A549 (cell line): ENCODE measurements at regions not wholly inside any gene's neighbourhood (a gene's known extent, or its start where the extent isn't known, plus 50 kb on each side); places are given as distances from the start of the nearest gene placed in this dataset.

Source experiments
- ATAC-seq, 2 experiments: fragments of 200-7000 bp in 1 of 2; fragments of >200 bp in 1 of 2; cut with Nextera tagmentation in 1 of 2; cut with Tn5 transposase in 1 of 2; 3 replicates each; pipeline versions ENCODE4 v1.8.0 to v1.9.1; 2018 to 2020; ENCODE audit warnings: mild to moderate bottlenecking in 1 of 2, moderate library complexity in 1 of 2
- CTCF ChIA-PET: fragments of 300-600 bp; sonication (Branson Sonifier 250); formaldehyde crosslinking; extraction: SDS; loops from one replicate; lab custom pipeline; 2021; ENCODE audit warnings: antibody characterized with exemption, inconsistent platforms; lab: Yijun Ruan, JAX
- POLR2A ChIA-PET: fragments of 350-600 bp; formaldehyde crosslinking; extraction: SDS; loops from one replicate; lab custom pipeline; 2021; ENCODE audit warnings: antibody characterized with exemption, inconsistent platforms; lab: Yijun Ruan, JAX
- DNase-seq, 2 experiments: peaks; one replicate each; pipeline versions ENCODE4 v3.0.0 to v3.0.0-alpha.2; 2011 to 2016; ENCODE audit warnings: low read depth in 1 of 2, low spot score in 1 of 2
- FAIRE-seq: peaks from 2 replicates; lab custom pipeline; 2011; peaks lifted over from hg19 to GRCh38; lab: Jason Lieb, UNC
- H3K27ac ChIP-seq, 2 experiments: fragments of >200 bp; sonication (Bioruptor Twin); formaldehyde crosslinking; 3 replicates each; pipeline ENCODE4 v1.5.1; 2016 to 2017
- H3K4me1 ChIP-seq: fragments of >200 bp; sonication (Bioruptor Twin); formaldehyde crosslinking; 3 replicates; pipeline ENCODE4 v1.6.1; 2016
- H3K4me2 ChIP-seq: fragments of >200 bp; sonication (Bioruptor Twin); formaldehyde crosslinking; 3 replicates; pipeline ENCODE4 v1.6.1; 2016
- H3K4me3 ChIP-seq: fragments of >200 bp; sonication (Bioruptor Twin); formaldehyde crosslinking; 3 replicates; pipeline ENCODE4 v1.5.1; 2016
- H3K9me3 ChIP-seq: fragments of >200 bp; sonication (Bioruptor Twin); formaldehyde crosslinking; 3 replicates; pipeline ENCODE4 v1.6.1; 2016
- ATOH8 ChIP-seq: fragments of 250-450 bp; sonication (Bioruptor Pico); IDR thresholded peaks from 2 replicates; pipeline ENCODE4 v1.5.0; 2020; ENCODE audit warnings: low read depth, mild to moderate bottlenecking, moderate library complexity
- BHLHE40 ChIP-seq: IDR thresholded peaks from 2 replicates; pipeline ENCODE4 v1.6.1; 2012; ENCODE audit warnings: low read depth, low read length, inconsistent platforms
- CBX8 ChIP-seq: fragments of 200-600 bp; sonication (generic); IDR thresholded peaks from 2 replicates; pipeline ENCODE4 v1.6.1; 2016
- CEBPB ChIP-seq, 2 experiments: fragments of >200 bp in 1 of 2; sonication (Bioruptor Twin) in 1 of 2; formaldehyde crosslinking in 1 of 2; IDR thresholded peaks; 2 replicates each; pipeline ENCODE4 v1.6.1; 2012 to 2016
- CHD4 ChIP-seq: fragments of 200-600 bp; sonication (generic); IDR thresholded peaks from 2 replicates; pipeline ENCODE4 v1.6.1; 2016; ENCODE audit warnings: antibody characterized with exemption, mild to moderate bottlenecking, borderline replicate concordance
- CTCF ChIP-seq: fragments of >200 bp; sonication (Bioruptor Twin); formaldehyde crosslinking; IDR thresholded peaks from 3 replicates; pipeline ENCODE4 v1.5.1; 2016
- EHF ChIP-seq: fragments of 250-450 bp; sonication (Bioruptor Pico); IDR thresholded peaks from 2 replicates; pipeline ENCODE4 v1.5.0; 2020; ENCODE audit warnings: mild to moderate bottlenecking
- ELK1 ChIP-seq: fragments of 150-350 bp; IDR thresholded peaks from 2 replicates; pipeline ENCODE4 v1.6.1; 2014; ENCODE audit warnings: low read depth, mild to moderate bottlenecking, low read length
- ESRRA ChIP-seq: fragments of 150-350 bp; IDR thresholded peaks from 2 replicates; pipeline ENCODE4 v1.6.1; 2014; ENCODE audit warnings: mild to moderate bottlenecking, low read length, borderline replicate concordance
- FOXS1 ChIP-seq: fragments of 250-450 bp; sonication (Bioruptor Pico); IDR thresholded peaks from 2 replicates; pipeline ENCODE4 v1.5.0; 2020; ENCODE audit warnings: mild to moderate bottlenecking, moderate library complexity
- HDAC2 ChIP-seq: fragments of 200-600 bp; sonication (generic); IDR thresholded peaks from 2 replicates; pipeline ENCODE4 v1.6.1; 2016
- HEYL ChIP-seq: fragments of 250-450 bp; sonication (Bioruptor Pico); IDR thresholded peaks from 2 replicates; pipeline ENCODE4 v1.8.0; 2021; ENCODE audit warnings: mild to moderate bottlenecking, moderate library complexity
- HMGXB4 ChIP-seq: fragments of 250-450 bp; sonication (Bioruptor Pico); IDR thresholded peaks from 2 replicates; pipeline ENCODE4 v1.5.0; 2021; ENCODE audit warnings: mild to moderate bottlenecking, moderate library complexity, borderline replicate concordance
- HOXB5 ChIP-seq: fragments of 250-450 bp; sonication (Bioruptor Pico); IDR thresholded peaks from 2 replicates; pipeline ENCODE4 v1.5.0; 2020; ENCODE audit warnings: mild to moderate bottlenecking, moderate library complexity
- JUNB ChIP-seq: fragments of >200 bp; sonication (Bioruptor Twin); formaldehyde crosslinking; IDR thresholded peaks from 2 replicates; pipeline ENCODE4 v1.6.1; 2016
- KDM1A ChIP-seq: fragments of 200-600 bp; sonication (generic); IDR thresholded peaks from 2 replicates; pipeline ENCODE4 v1.6.1; 2016; ENCODE audit warnings: low read depth, mild to moderate bottlenecking
- MAZ ChIP-seq: fragments of 150-350 bp; IDR thresholded peaks from 2 replicates; pipeline ENCODE4 v1.6.1; 2014; ENCODE audit warnings: antibody characterized with exemption, low read depth, low read length, borderline replicate concordance
- MYC ChIP-seq: IDR thresholded peaks from 2 replicates; pipeline ENCODE4 v1.6.1; 2012; ENCODE audit warnings: mild to moderate bottlenecking, inconsistent platforms, low read length, improper control_type of control experiment, borderline replicate concordance
- NFE2L2 ChIP-seq: fragments of 150-350 bp; conservative IDR thresholded peaks from 2 replicates; pipeline ENCODE4 v1.6.1; 2014; ENCODE audit warnings: low read length
- NR3C1 ChIP-seq: fragments of >200 bp; sonication (Bioruptor Twin); formaldehyde crosslinking; IDR thresholded peaks from 3 replicates; pipeline ENCODE4 v1.6.1; 2017
- POLR2A ChIP-seq: IDR thresholded peaks from 2 replicates; pipeline ENCODE4 v1.6.1; 2012; ENCODE audit warnings: mild to moderate bottlenecking, low read length
- POLR2AphosphoS2 ChIP-seq: conservative IDR thresholded peaks from 2 replicates; pipeline ENCODE4 v1.6.1; 2012; ENCODE audit warnings: low read length, improper control_type of control experiment, inconsistent platforms
- REST ChIP-seq: fragments of 200-600 bp; sonication (generic); IDR thresholded peaks from 2 replicates; pipeline ENCODE4 v1.6.1; 2016; ENCODE audit warnings: antibody characterized with exemption, mild to moderate bottlenecking, moderate library complexity
- RFX5 ChIP-seq: fragments of 450-650 bp; IDR thresholded peaks from 2 replicates; pipeline ENCODE4 v1.7.1; 2014; ENCODE audit warnings: antibody characterized with exemption, mild to moderate bottlenecking, moderate library complexity
- RNF2 ChIP-seq: fragments of 200-600 bp; sonication (generic); IDR thresholded peaks from 2 replicates; pipeline ENCODE4 v1.6.1; 2016; ENCODE audit warnings: low read depth, mild to moderate bottlenecking, antibody characterized with exemption, moderate library complexity, borderline replicate concordance
- SREBF2 ChIP-seq: fragments of 450-650 bp; IDR thresholded peaks from 2 replicates; pipeline ENCODE4 v1.6.1; 2014; ENCODE audit warnings: mild to moderate bottlenecking, moderate library complexity
- TFCP2L1 ChIP-seq: fragments of 250-450 bp; sonication (Bioruptor Pico); IDR thresholded peaks from 2 replicates; pipeline ENCODE4 v1.5.0; 2021; ENCODE audit warnings: mild to moderate bottlenecking
- TP53 ChIP-seq: fragments of 250-450 bp; sonication (Bioruptor Pico); IDR thresholded peaks from 2 replicates; pipeline ENCODE4 v1.5.0; 2021; ENCODE audit warnings: mild to moderate bottlenecking, moderate library complexity
- ZC3H11A ChIP-seq: fragments of 450-650 bp; IDR thresholded peaks from 2 replicates; pipeline ENCODE4 v1.6.1; 2014; ENCODE audit warnings: antibody characterized with exemption, mild to moderate bottlenecking
- ZNF302 ChIP-seq: fragments of 250-450 bp; sonication (Bioruptor Pico); IDR thresholded peaks from 2 replicates; pipeline ENCODE4 v1.9.0; 2021; ENCODE audit warnings: inconsistent platforms, mild to moderate bottlenecking, moderate library complexity
- WGBS: methylation state at CpG from one replicate; pipeline ENCODE4 v1.1.6; 2017; ENCODE audit errors: missing lambda C conversion rate; 5-methylcytosine and 5-hydroxymethylcytosine counted together

- no peak for TF ChIP-seq ZNF302 (CRISPR knock-in tag)
- no peak for TF ChIP-seq ELK1
- no peak for TF ChIP-seq TP53 (CRISPR knock-in tag)
- no peak for TF ChIP-seq MAZ
- no peak for TF ChIP-seq ATOH8
- no peak for TF ChIP-seq BHLHE40
- TF ChIP-seq NFE2L2 = no peak
- TF ChIP-seq EHF = no peak
- TF ChIP-seq ESRRA = no peak
- TF ChIP-seq RNF2 = no peak
- no peak for TF ChIP-seq HDAC2
- no peak for TF ChIP-seq ZC3H11A
- TF ChIP-seq HEYL = no peak
- TF ChIP-seq KDM1A = no peak
- no peak for TF ChIP-seq POLR2AphosphoS2
- TF ChIP-seq TFCP2L1 = no peak
- no peak for TF ChIP-seq CHD4
- no peak for TF ChIP-seq REST
- TF ChIP-seq CTCF = no peak
- no peak for TF ChIP-seq CBX8
- no peak for TF ChIP-seq MYC
- TF ChIP-seq POLR2A = no peak
Measured at GRCh38 chr6:19465760-19466159, 371.4 kb upstream of the ID4 start (continued).

- Histone ChIP-seq H3K4me3 (no peak overlapping the region), H3K9me3 (peaks cover 10% of the 10 kb centered on the region; the same call in 2 of the 3 replicates), H3K4me2 (no peak overlapping the region), H3K4me1 (peaks cover 28% of the 10 kb centered on the region), H3K27ac (peak overlapping the region in 1 of 2 experiments; percentile 55; a peak in 3 of 6 replicates)
- no peak for ATAC-seq
- no peak for DNase-seq
- ChIA-PET CTCF (no interaction called here), POLR2A (no interaction called here)
- no peak for TF ChIP-seq CEBPB (IDR thresholded peaks at IDR 0.05)
- no peak for TF ChIP-seq NFE2L2
- TF ChIP-seq FOXS1 (CRISPR knock-in tag) = no peak
- no peak for TF ChIP-seq HMGXB4
- no peak for TF ChIP-seq RNF2
- TF ChIP-seq HDAC2 = no peak
- TF ChIP-seq SREBF2 = no peak
- TF ChIP-seq RFX5 = no peak
- TF ChIP-seq HOXB5 (CRISPR knock-in tag) = no peak
- no peak for TF ChIP-seq BHLHE40
- no peak for TF ChIP-seq JUNB
- no peak for TF ChIP-seq NR3C1
- WGBS = 62% methylated on average over 7 of the region's 7 CpGs
- no peak for FAIRE-seq
Measured at GRCh38 chr6:19470333-19470732, 366.8 kb upstream of the ID4 start.
